BE2C (cell line): ENCODE measurements at regions not wholly inside any gene's neighbourhood (a gene's known extent, or its start where the extent isn't known, plus 50 kb on each side); places are given as distances from the start of the nearest gene placed in this dataset.

ENCODE experiments used
- DNase-seq: peaks from one replicate; pipeline ENCODE4 v3.0.0-alpha.2; 2020
- H3K27me3 ChIP-seq: fragments of 250-450 bp; sonication (Bioruptor Pico); 2 replicates; pipeline ENCODE4 v1.5.1; 2020; ENCODE audit warnings: mild to moderate bottlenecking
- H3K36me3 ChIP-seq: fragments of 250-450 bp; sonication (Bioruptor Pico); 2 replicates; pipeline ENCODE4 v1.5.1; 2020; ENCODE audit warnings: mild to moderate bottlenecking
- H3K4me1 ChIP-seq: fragments of 250-450 bp; sonication (Bioruptor Pico); 2 replicates; pipeline ENCODE4 v1.5.1; 2020
- H3K4me3 ChIP-seq: 2 replicates; pipeline ENCODE4 v1.5.1; 2011; ENCODE audit warnings: low read depth, low read length
- H3K9me3 ChIP-seq: fragments of 250-450 bp; sonication (Bioruptor Pico); 2 replicates; pipeline ENCODE4 v1.5.1; 2020
- TF ChIP-seq, protein P1 (sequence below): IDR thresholded peaks from 2 replicates; pipeline ENCODE4 v1.5.1; 2012; ENCODE audit warnings: mild to moderate bottlenecking, low read depth, low read length

DNA sequence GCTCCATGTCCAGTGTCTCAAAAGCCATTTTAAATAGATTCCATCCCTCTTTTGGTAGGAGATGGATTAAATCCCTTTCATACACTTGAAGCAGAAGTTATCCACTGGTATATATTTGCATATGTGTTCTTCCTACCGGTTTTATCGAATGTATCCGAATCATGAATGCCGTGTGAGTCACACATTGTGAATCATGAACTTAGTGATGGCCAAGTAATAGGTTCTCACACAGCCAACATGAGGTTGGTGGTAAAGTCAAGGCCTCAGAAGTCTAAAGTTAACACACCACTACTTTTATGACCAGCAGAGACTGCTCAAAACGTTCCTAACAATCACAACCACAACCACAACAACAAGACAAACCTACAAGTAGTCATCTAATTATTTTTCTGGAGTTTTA lies 345.5 kb downstream of the THBS2 start:
- no peak overlapping the region for H3K4me3 ChIP-seq
- DNase-seq: no peak
- no peaks in the 10 kb centered on the region for H3K9me3 ChIP-seq
- TF ChIP-seq, protein P1, sequence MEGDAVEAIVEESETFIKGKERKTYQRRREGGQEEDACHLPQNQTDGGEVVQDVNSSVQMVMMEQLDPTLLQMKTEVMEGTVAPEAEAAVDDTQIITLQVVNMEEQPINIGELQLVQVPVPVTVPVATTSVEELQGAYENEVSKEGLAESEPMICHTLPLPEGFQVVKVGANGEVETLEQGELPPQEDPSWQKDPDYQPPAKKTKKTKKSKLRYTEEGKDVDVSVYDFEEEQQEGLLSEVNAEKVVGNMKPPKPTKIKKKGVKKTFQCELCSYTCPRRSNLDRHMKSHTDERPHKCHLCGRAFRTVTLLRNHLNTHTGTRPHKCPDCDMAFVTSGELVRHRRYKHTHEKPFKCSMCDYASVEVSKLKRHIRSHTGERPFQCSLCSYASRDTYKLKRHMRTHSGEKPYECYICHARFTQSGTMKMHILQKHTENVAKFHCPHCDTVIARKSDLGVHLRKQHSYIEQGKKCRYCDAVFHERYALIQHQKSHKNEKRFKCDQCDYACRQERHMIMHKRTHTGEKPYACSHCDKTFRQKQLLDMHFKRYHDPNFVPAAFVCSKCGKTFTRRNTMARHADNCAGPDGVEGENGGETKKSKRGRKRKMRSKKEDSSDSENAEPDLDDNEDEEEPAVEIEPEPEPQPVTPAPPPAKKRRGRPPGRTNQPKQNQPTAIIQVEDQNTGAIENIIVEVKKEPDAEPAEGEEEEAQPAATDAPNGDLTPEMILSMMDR: no peak
- no peaks in the 10 kb centered on the region for H3K36me3 ChIP-seq
- no peaks in the 10 kb centered on the region for H3K4me1 ChIP-seq
- no peaks in the 10 kb centered on the region for H3K27me3 ChIP-seq

DNA sequence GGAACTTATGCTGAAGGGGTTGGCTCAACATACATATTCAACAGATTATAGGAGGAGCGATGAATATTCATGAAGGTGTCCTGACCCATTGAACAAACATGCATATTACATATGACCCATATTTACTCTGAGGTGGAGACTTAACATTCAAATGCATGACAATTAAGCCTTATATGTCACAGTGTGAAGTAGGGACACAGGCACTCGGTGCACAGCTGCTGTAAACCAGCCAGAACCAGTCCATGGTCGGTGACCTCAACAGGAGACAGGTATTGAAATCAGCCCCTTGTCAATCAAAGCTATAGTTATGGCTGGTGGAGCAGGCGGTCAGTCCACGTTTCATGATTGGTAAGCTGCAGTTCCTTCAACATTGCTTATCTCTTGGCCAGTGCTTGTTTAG lies 347.3 kb downstream of the THBS2 start:
- no peaks in the 10 kb centered on the region for H3K9me3 ChIP-seq

DNA sequence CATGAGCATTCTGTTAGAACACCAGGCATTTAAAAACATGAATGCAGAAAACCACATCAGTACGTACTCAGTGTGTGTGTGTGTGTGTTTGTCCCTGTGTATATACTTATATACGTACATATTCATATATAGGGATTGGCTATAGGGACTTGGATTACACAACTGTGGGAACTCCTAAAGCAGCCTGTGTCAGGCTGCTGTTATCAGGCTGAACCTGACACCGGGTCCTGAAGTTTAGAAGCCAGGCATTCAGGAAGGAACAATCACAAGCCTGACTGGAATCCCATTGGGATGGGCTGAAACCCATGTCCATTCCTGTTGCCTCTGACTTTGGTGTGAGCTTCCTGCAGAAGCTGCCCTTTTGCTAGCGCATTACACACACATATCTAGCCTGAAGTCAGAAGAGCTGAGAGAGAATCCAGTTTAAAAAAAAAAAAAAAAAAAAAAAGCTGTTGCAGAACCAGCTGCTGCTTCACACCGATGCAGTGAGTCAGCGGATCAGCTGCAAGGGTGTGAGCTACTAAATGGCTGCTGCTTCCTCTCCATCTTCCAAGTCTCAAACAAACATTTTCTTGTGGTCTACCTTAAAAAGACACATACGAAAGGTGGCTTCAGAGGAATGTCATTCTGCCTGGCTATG lies 348.1 kb downstream of the THBS2 start:
- Histone ChIP-seq H3K4me1 (no peaks in the 10 kb centered on the region), H3K4me3 (no peak overlapping the region), H3K27me3 (no peaks in the 10 kb centered on the region), H3K9me3 (no peaks in the 10 kb centered on the region), H3K36me3 (no peaks in the 10 kb centered on the region)
- TF ChIP-seq, protein P1: no peak
- no peak for DNase-seq

More for the DNA sequence above, 347.3 kb downstream of the THBS2 start:
- TF ChIP-seq, protein P1: no peak
- Histone ChIP-seq H3K4me1 (no peaks in the 10 kb centered on the region), H3K27me3 (no peaks in the 10 kb centered on the region), H3K4me3 (no peak overlapping the region), H3K36me3 (no peaks in the 10 kb centered on the region)
- DNase-seq: no peak

DNA sequence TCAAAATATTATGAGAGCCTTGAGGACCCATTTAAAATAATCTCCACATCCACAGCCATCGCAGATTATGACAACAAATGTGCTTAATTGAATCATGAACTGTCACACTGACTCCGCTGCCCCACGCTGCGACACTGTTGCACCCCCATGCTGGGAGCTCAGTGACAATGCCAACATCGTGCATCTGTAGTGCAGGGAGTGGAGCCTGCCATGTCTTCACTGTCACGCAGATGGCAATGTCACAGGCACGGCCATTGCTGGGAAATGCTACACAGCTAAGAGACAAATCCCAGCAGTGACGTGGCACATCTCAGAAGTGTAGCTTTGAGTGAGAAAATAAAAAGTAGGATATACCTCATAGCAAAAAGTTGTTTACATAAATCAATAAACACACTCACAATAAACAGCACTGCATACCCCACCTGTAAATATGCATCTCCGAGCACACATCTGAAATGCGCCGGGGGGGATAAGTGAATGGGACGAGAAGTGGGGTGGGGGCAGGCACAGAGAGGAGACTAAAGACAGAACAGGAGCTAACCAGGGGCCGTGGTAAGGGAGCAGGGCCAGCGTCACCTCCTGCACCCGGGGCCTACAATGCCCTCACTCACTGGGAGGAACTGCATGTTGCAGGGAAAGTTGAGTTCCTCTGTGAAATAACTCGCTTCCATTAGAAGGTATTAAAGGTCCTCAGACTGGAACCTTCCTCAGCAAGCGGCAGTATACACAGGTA lies 349.9 kb downstream of the THBS2 start:
- no peaks in the 10 kb centered on the region for H3K9me3 ChIP-seq
- no peaks in the 10 kb centered on the region for H3K4me1 ChIP-seq
- no peaks in the 10 kb centered on the region for H3K36me3 ChIP-seq
- no peak overlapping the region for H3K4me3 ChIP-seq
- no peak for DNase-seq
- TF ChIP-seq, protein P1: no peak
- H3K27me3 ChIP-seq: no peaks in the 10 kb centered on the region

DNA sequence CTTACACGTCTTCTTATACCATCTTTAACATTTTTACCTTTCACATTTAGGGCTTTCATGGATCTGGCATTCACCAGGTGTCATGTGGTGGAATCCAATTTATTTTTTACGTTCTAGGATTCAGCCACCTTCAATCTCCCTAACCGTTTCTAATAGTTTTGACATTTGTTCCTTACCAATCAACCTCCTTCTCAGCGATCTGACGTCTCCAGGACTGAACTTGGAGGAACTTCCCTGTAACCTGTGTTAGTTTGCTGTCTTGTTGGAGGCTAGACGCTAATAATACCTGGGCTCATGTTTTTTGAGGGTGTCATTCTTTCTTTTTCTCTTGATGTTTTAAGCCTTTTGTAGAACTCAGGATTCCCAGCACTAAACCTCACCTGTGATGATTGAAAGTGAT lies 351.6 kb downstream of the THBS2 start:
- Histone ChIP-seq H3K4me3 (no peak overlapping the region), H3K36me3 (no peaks in the 10 kb centered on the region), H3K27me3 (no peaks in the 10 kb centered on the region), H3K9me3 (no peaks in the 10 kb centered on the region), H3K4me1 (no peaks in the 10 kb centered on the region)
- DNase-seq: no peak
- TF ChIP-seq, protein P1: no peak

DNA sequence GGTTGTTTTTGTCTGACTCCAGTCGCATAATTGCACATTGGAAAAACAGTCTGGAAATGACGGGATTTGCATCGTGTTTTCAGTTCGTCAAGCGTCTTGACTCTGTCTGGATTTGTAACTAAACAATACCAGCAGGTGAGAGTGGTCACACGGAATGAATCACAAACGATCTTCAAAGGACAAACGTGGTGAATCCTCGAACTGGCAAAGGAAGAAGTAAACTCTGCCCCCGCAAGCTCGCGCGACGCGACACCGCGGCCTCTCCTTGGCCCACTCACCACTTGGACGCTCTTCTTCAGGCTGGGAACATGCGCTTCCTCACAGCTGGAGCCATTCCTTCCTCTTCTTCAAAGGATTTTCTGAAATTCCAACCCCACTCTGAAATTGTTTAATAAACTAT lies 352.6 kb downstream of the THBS2 start:
- H3K4me1 ChIP-seq: no peaks in the 10 kb centered on the region
- TF ChIP-seq, protein P1: no peak
- H3K9me3 ChIP-seq: no peaks in the 10 kb centered on the region
- H3K27me3 ChIP-seq: no peaks in the 10 kb centered on the region
- H3K36me3 ChIP-seq: no peaks in the 10 kb centered on the region
- no peak for DNase-seq
- no peak overlapping the region for H3K4me3 ChIP-seq
